NB4 (cell line): ENCODE measurements at regions not wholly inside any gene's neighbourhood (a gene's known extent, or its start where the extent isn't known, plus 50 kb on each side); places are given as distances from the start of the nearest gene placed in this dataset.

Experiments used
- CTCF ChIP-seq: IDR thresholded peaks from one replicate; pipeline ENCODE4 v1.5.1; 2012; ENCODE audit warnings: low read depth, low read length
- POLR2A ChIP-seq: IDR thresholded peaks from 2 replicates; pipeline ENCODE4 v1.6.1; 2011; ENCODE audit warnings: mild to moderate bottlenecking; ENCODE audit not compliant: insufficient read length; ENCODE audit errors: extremely low read depth

GRCh38 chr15:96246057-96246456 lies 84.4 kb upstream of the NR2F2 start:
- TF ChIP-seq CTCF (no peak), POLR2A (no peak)
